Ovary (tissue), 3 donors: ENCODE measurements at regions not wholly inside any gene's neighbourhood (a gene's known extent, or its start where the extent isn't known, plus 50 kb on each side); places are given as distances from the start of the nearest gene placed in this dataset.

Experiments
- EP300 ChIP-seq: sonication (generic); formaldehyde crosslinking; IDR thresholded peaks from one replicate; pipeline ENCODE4 v1.6.1; 2017; ENCODE audit warnings: antibody characterized with exemption
- POLR2A ChIP-seq: fragments of 450-650 bp; IDR thresholded peaks from one replicate; pipeline ENCODE4 v1.6.1; 2017; ENCODE audit warnings: antibody characterized with exemption, mild to moderate bottlenecking, moderate library complexity
- TF ChIP-seq, protein P1 (sequence below), 3 donors: fragments of 450-650 bp in 2 of 3; fragments of 200-600 bp in 1 of 3; IDR thresholded peaks; one replicate each; pipeline versions ENCODE4 v1.5.1 to v1.8.0; 2016 to 2022; ENCODE audit warnings: antibody characterized with exemption in 3 of 3, mild to moderate bottlenecking in 1 of 3
- donor health status: DM: no; HTN: no; CAD: no.

DNA sequence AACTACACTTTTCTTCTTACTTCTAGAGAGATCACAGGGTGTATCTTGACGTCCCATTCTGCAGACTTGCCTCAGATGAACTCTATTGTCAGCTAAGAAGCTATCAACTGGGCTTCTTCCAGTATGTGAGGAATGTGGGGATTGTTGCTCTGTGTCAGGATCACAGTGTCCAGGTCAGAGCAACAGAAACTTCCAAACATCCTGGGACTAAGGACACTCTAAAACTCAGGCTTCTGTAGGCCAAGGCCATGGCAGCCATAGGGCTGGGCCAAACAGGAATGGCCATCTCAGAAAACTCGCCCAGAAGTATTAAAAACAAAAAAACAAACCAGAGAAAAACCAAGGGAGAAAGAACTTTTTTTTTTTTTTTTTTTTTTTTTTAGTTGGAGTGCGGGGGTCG, 210.0 kb upstream of the CLINT1 start:
- TF ChIP-seq EP300 (no peak), POLR2A (no peak)
- TF ChIP-seq, protein P1, sequence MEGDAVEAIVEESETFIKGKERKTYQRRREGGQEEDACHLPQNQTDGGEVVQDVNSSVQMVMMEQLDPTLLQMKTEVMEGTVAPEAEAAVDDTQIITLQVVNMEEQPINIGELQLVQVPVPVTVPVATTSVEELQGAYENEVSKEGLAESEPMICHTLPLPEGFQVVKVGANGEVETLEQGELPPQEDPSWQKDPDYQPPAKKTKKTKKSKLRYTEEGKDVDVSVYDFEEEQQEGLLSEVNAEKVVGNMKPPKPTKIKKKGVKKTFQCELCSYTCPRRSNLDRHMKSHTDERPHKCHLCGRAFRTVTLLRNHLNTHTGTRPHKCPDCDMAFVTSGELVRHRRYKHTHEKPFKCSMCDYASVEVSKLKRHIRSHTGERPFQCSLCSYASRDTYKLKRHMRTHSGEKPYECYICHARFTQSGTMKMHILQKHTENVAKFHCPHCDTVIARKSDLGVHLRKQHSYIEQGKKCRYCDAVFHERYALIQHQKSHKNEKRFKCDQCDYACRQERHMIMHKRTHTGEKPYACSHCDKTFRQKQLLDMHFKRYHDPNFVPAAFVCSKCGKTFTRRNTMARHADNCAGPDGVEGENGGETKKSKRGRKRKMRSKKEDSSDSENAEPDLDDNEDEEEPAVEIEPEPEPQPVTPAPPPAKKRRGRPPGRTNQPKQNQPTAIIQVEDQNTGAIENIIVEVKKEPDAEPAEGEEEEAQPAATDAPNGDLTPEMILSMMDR (IDR thresholded peaks at IDR 0.05), result no peak
